CD4-positive, CD25-positive, alpha-beta regulatory T cell (primary cell): ENCODE measurements at regions not wholly inside any gene's neighbourhood (a gene's known extent, or its start where the extent isn't known, plus 50 kb on each side); places are given as distances from the start of the nearest gene placed in this dataset.

Experiments
- ATAC-seq, 2 donors: fragments of 150-1000 bp; cut with Tn5 transposase; one replicate each; pipeline ENCODE4 v1.10.0; 2021; ENCODE audit warnings: low read depth in 2 of 2, moderate number of reproducible peaks in 2 of 2, moderate library complexity in 1 of 2
- DNase-seq, 3 donors: peaks; one replicate each; pipeline versions ENCODE4 v3.0.0 to v3.0.0-alpha.2; 2012 to 2022; ENCODE audit warnings: mixed read lengths in 1 of 3
- H3K27ac ChIP-seq: one replicate; pipeline ENCODE4 v1.7.0; 2013; ENCODE audit warnings: mild to moderate bottlenecking, low read length; ENCODE audit not compliant: insufficient read depth, poor library complexity, severe bottlenecking
- H3K27me3 ChIP-seq: one replicate; pipeline ENCODE4 v1.7.0; 2013; ENCODE audit warnings: low read length; ENCODE audit not compliant: control insufficient read depth, insufficient read depth
- H3K36me3 ChIP-seq: one replicate; pipeline ENCODE4 v1.7.0; 2013; ENCODE audit warnings: mild to moderate bottlenecking, low read length, moderate library complexity; ENCODE audit not compliant: control insufficient read depth, insufficient read depth
- H3K4me1 ChIP-seq: 2 replicates; pipeline ENCODE4 v1.7.0; 2013; ENCODE audit warnings: mild to moderate bottlenecking, low read length; ENCODE audit not compliant: insufficient read depth, control insufficient read depth, poor library complexity, severe bottlenecking
- H3K4me3 ChIP-seq: one replicate; pipeline ENCODE4 v1.7.0; 2013; ENCODE audit warnings: low read depth, mild to moderate bottlenecking, low read length, moderate library complexity
- H3K9me3 ChIP-seq, 2 experiments: 1 replicate in 1 of 2; 2 replicates in 1 of 2; pipeline ENCODE4 v1.7.0; 2013; ENCODE audit warnings: low read length in 2 of 2, mild to moderate bottlenecking in 1 of 2, moderate library complexity in 1 of 2; ENCODE audit not compliant: control insufficient read depth in 2 of 2
- H3K27ac Mint-ChIP-seq, 3 donors: one replicate each; pipeline ENCODE4 v1.8.0; 2020 to 2022; ENCODE audit warnings: mild to moderate bottlenecking in 3 of 3, mixed read lengths in 3 of 3, moderate library complexity in 2 of 3
- H3K27me3 Mint-ChIP-seq: one replicate; pipeline ENCODE4 v1.8.0; 2022; ENCODE audit warnings: mild to moderate bottlenecking, mixed read lengths
- H3K36me3 Mint-ChIP-seq: one replicate; pipeline ENCODE4 v1.8.0; 2020; ENCODE audit warnings: mixed read lengths
- H3K4me1 Mint-ChIP-seq, 4 donors: one replicate each; pipeline ENCODE4 v1.8.0; 2020 to 2022; ENCODE audit warnings: mixed read lengths in 4 of 4, mild to moderate bottlenecking in 1 of 4
- H3K4me3 Mint-ChIP-seq, 4 donors: one replicate each; pipeline ENCODE4 v1.8.0; 2020 to 2022; ENCODE audit warnings: mild to moderate bottlenecking in 4 of 4, mixed read lengths in 4 of 4, moderate library complexity in 3 of 4
- H3K9me3 Mint-ChIP-seq, 7 donors: one replicate each; pipeline ENCODE4 v1.8.0; 2020 to 2022; ENCODE audit warnings: mixed read lengths in 7 of 7, mild to moderate bottlenecking in 3 of 7, moderate library complexity in 2 of 7

GRCh38 chr4:110848787-110849186 lies 225.9 kb upstream of the PITX2 start:
- no peak for DNase-seq
- Mint-ChIP-seq H3K36me3 (no peaks in the 10 kb centered on the region), H3K9me3 (peaks cover 0 to 6% (median 0%) of the 10 kb centered on the region in 7 donors), H3K4me1 (no peaks in the 10 kb centered on the region), H3K4me3 (no peak overlapping the region), H3K27ac (no peak overlapping the region), H3K27me3 (no peaks in the 10 kb centered on the region)
- H3K36me3 ChIP-seq, result no peaks in the 10 kb centered on the region
- no peak overlapping the region for H3K4me3 ChIP-seq
- no peak for ATAC-seq
- H3K4me1 ChIP-seq, result no peaks in the 10 kb centered on the region
- H3K27me3 ChIP-seq, result no peaks in the 10 kb centered on the region
- no peak overlapping the region for H3K27ac ChIP-seq
- H3K9me3 ChIP-seq, result no peaks in the 10 kb centered on the region

DNA sequence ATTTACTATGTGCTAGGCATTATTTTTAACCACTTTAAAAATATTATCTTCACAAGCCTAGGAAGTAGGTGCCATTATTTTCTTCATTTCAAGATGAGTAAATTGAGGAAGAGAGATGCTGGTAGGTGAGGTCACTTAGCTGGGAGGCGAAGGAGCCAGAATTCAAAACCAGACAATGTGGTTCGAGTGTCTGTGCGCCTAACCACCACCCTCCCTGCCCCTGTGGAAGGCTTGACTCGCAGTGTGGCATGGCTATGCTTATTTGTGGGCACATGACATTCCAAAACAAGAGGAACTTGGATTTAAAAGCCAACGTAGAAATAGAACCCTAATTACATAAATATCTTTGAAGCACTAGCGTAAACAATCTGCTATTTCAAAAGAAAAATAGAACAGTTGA lies 226.6 kb upstream of the PITX2 start:
- H3K4me1 Mint-ChIP-seq, result no peaks in the 10 kb centered on the region
- ATAC-seq, result no peak
- DNase-seq, result no peak

DNA sequence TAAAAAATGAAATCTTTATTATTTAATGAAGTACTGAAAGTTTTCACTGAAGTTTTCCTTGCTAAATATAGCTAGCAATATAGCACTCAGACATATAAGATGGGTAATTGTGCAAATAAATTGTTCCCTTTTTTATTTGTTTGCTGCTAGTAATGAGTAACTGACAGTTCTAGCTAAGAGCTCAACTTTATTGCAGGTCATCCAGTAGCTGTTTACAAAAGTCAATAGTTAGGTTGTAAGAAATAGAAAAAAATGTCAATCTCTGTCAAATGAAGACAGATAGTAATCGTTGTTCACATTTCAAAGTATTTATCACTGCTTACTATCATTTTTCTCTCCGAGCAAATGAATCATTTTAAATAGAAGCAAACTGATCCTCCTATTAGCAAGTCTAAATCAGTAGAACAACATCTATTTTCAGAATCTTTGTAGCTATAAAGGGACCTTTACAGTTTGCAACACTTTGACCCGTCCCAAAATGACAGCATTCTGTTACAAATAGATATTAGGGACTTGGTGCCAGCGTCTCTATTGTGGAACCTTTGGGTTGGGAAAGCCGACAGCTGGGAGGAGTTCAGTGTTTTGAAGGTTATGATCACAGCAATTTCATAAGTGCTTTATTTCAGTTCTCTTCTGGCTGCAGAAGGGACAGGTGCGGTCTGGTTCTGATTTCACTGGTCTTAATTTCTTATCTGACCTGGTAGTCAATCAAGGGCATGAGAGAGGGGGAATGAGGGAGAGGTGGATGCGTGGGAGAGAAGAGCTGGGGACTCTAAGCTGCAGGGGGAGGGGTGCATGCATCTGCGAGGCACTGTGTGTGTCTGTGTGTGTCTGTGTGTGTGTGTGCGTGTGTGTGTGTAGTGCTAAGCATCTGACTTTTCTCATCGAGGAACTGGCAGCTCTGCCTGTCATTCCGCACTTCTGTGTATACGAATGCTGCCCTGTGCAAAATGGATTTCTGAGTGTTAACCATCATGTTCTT lies 227.9 kb upstream of the PITX2 start:
- H3K27ac ChIP-seq, result no peak overlapping the region
- Mint-ChIP-seq H3K4me3 (no peak overlapping the region), H3K9me3 (peaks cover 0 to 3% (median 0%) of the 10 kb centered on the region in 7 donors), H3K27me3 (no peaks in the 10 kb centered on the region), H3K36me3 (no peaks in the 10 kb centered on the region), H3K4me1 (no peaks in the 10 kb centered on the region), H3K27ac (no peak overlapping the region)
- H3K9me3 ChIP-seq, result no peaks in the 10 kb centered on the region
- no peak overlapping the region for H3K4me3 ChIP-seq
- no peaks in the 10 kb centered on the region for H3K27me3 ChIP-seq
- DNase-seq (no peak), ATAC-seq (no peak)
- no peaks in the 10 kb centered on the region for H3K4me1 ChIP-seq
- no peaks in the 10 kb centered on the region for H3K36me3 ChIP-seq

More for the DNA sequence above, 226.6 kb upstream of the PITX2 start:
- no peaks in the 10 kb centered on the region for H3K9me3 ChIP-seq
- Mint-ChIP-seq H3K27me3 (no peaks in the 10 kb centered on the region), H3K27ac (no peak overlapping the region), H3K4me3 (no peak overlapping the region), H3K36me3 (no peaks in the 10 kb centered on the region), H3K9me3 (peaks cover 0 to 3% (median 2%) of the 10 kb centered on the region in 7 donors)
- H3K4me3 ChIP-seq, result no peak overlapping the region
- H3K27me3 ChIP-seq, result no peaks in the 10 kb centered on the region
- H3K36me3 ChIP-seq, result no peaks in the 10 kb centered on the region
- no peak overlapping the region for H3K27ac ChIP-seq
- no peaks in the 10 kb centered on the region for H3K4me1 ChIP-seq

DNA sequence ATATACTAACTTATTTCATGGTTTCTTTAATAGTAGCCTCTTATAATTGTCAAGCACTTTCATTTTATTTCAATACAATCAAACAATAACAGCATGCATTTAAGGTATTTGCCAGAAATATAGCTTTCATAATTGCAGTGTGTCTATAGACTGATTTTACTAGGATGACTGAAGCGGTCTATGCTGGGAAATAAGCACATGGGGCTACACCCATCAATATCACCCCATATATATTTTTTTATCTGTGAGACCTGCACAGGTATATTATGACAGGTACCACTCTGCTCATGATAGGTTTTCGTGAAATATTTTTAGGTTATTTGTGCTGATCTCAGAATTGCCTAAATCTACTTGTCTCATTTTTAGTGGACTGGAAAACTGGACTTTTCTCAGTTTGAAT lies 229.1 kb upstream of the PITX2 start:
- DNase-seq (no peak), ATAC-seq (no peak)
- no peaks in the 10 kb centered on the region for H3K36me3 Mint-ChIP-seq
- Histone ChIP-seq H3K4me3 (no peak overlapping the region), H3K27me3 (no peaks in the 10 kb centered on the region), H3K27ac (no peak overlapping the region), H3K9me3 (no peaks in the 10 kb centered on the region), H3K4me1 (no peaks in the 10 kb centered on the region), H3K36me3 (no peaks in the 10 kb centered on the region)
- no peak overlapping the region for H3K27ac Mint-ChIP-seq
- peaks cover 0 to 4% (median 0%) of the 10 kb centered on the region in 7 donors for H3K9me3 Mint-ChIP-seq
- H3K27me3 Mint-ChIP-seq, result no peaks in the 10 kb centered on the region
- H3K4me3 Mint-ChIP-seq, result no peak overlapping the region
- no peaks in the 10 kb centered on the region for H3K4me1 Mint-ChIP-seq

GRCh38 chr4:110852793-110853192 lies 229.9 kb upstream of the PITX2 start:
- Histone ChIP-seq H3K4me1 (no peaks in the 10 kb centered on the region), H3K4me3 (no peak overlapping the region), H3K27ac (no peak overlapping the region), H3K36me3 (no peaks in the 10 kb centered on the region), H3K9me3 (no peaks in the 10 kb centered on the region), H3K27me3 (no peaks in the 10 kb centered on the region)
- H3K36me3 Mint-ChIP-seq, result no peaks in the 10 kb centered on the region
- ATAC-seq (no peak), DNase-seq (no peak)
- H3K27me3 Mint-ChIP-seq, result no peaks in the 10 kb centered on the region
- peaks cover 0 to 4% (median 0%) of the 10 kb centered on the region in 7 donors for H3K9me3 Mint-ChIP-seq
- no peaks in the 10 kb centered on the region for H3K4me1 Mint-ChIP-seq
- H3K27ac Mint-ChIP-seq, result no peak overlapping the region
- H3K4me3 Mint-ChIP-seq, result no peak overlapping the region

- DNase-seq, result no peak
- Histone ChIP-seq H3K4me3 (no peak overlapping the region), H3K36me3 (no peaks in the 10 kb centered on the region), H3K27ac (no peak overlapping the region), H3K9me3 (no peaks in the 10 kb centered on the region), H3K4me1 (no peaks in the 10 kb centered on the region), H3K27me3 (no peaks in the 10 kb centered on the region)
- no peak overlapping the region for H3K27ac Mint-ChIP-seq
- no peaks in the 10 kb centered on the region for H3K27me3 Mint-ChIP-seq
- ATAC-seq, result no peak
- peaks cover 0 to 4% (median 0%) of the 10 kb centered on the region in 7 donors for H3K9me3 Mint-ChIP-seq
- H3K36me3 Mint-ChIP-seq, result no peaks in the 10 kb centered on the region
- no peaks in the 10 kb centered on the region for H3K4me1 Mint-ChIP-seq
- H3K4me3 Mint-ChIP-seq, result no peak overlapping the region
These were observed 230.4 kb upstream of the PITX2 start for GRCh38 chr4:110853242-110853641.

GRCh38 chr4:110854021-110854678 lies 231.3 kb upstream of the PITX2 start:
- H3K36me3 Mint-ChIP-seq, result no peaks in the 10 kb centered on the region
- DNase-seq (no peak), ATAC-seq (no peak)
- no peak overlapping the region for H3K27ac Mint-ChIP-seq
- H3K4me1 Mint-ChIP-seq, result no peaks in the 10 kb centered on the region
- no peaks in the 10 kb centered on the region for H3K9me3 ChIP-seq
- no peaks in the 10 kb centered on the region for H3K27me3 ChIP-seq
- no peaks in the 10 kb centered on the region for H3K36me3 ChIP-seq
- no peak overlapping the region for H3K4me3 Mint-ChIP-seq
- no peaks in the 10 kb centered on the region for H3K4me1 ChIP-seq
- peaks cover 0 to 4% (median 0%) of the 10 kb centered on the region in 7 donors for H3K9me3 Mint-ChIP-seq
- no peaks in the 10 kb centered on the region for H3K27me3 Mint-ChIP-seq
- no peak overlapping the region for H3K27ac ChIP-seq
- no peak overlapping the region for H3K4me3 ChIP-seq
